T1000 (cell line): ENCODE measurements at regions not wholly inside any gene's neighbourhood (a gene's known extent, or its start where the extent isn't known, plus 50 kb on each side); places are given as distances from the start of the nearest gene placed in this dataset.
"Not testable (repeated sequence)": the region's sequence is repeated elsewhere in the genome, so short reads cannot be mapped to it uniquely, and the experiment has no call there.

Source experiments
- DNase-seq: peaks from one replicate; lab custom pipeline; 2025; ENCODE audit warnings: mixed read lengths; lab: John Stamatoyannopoulos, UW

DNA sequence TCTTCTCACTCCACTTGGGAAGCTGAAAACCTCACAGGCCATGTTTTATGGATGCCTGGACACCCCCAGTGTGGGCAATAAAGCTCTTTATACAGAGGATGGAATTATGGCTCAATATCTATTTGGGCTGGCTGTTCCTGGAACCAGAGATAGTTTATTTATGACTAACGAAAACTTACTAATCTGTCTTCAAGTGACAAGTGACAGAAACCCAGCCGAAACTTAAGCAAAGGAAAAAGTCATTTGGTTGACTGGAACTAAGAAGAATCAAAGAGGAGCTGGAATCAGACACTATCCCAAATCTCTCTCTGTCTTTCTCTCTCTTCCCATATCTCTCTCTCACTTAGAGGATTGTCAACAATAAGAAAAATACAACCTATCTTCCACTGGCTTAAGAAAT is 78.3 kb upstream of the CDK6 start:
- no peak for DNase-seq

DNA sequence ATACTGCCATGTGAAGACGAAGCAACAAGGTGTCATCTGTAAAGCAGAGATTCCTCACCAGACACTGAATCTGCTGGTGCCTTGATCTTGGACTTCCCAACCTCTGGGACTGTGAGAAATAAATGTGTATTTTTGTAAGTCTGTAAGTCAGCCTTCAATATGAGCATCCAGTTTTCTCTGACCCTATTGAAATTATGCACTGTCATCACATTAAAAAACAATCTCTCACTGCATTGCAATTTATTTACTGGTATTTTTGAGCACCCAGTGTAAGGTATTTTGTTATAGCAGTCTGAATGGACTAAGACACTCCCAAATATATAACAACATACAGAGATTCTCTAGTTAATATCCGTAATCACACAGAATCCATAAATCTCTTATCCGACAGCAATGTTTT is 77.5 kb upstream of the CDK6 start:
- DNase-seq: no peak

GRCh38 chr7:92910976-92911375 is 74.6 kb upstream of the CDK6 start:
- no peak for DNase-seq

- DNase-seq: no peak
Observed at GRCh38 chr7:92909686-92910475, 73.5 kb upstream of the CDK6 start.

- DNase-seq: peak; percentile 53
Observed at GRCh38 chr7:92904244-92905131, 68.1 kb upstream of the CDK6 start.

- no peak for DNase-seq
Observed at GRCh38 chr7:92898798-92899197, 62.4 kb upstream of the CDK6 start.

GRCh38 chr7:92894857-92895256 is 58.5 kb upstream of the CDK6 start:
- DNase-seq: not testable (repeated sequence)

DNA sequence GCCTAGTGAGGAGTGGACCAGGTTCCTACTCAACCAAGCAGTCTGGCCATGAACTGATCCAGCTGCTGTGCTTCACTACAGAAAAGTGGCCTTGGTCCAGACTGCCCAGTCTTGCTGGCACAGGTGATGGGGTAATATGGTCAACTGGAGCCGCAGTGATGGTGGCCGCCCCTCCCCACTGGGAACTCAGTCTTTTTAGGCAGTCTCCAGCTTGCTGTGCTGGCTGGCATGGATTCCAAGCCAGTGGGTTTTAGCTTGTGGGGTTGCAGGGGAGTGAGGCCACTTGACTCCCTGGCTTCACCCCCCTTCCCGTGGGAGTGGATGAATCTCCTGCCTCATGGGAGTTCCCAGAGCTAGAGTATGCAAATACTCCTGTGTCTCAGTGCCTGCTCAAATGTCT is 52.7 kb upstream of the CDK6 start:
- DNase-seq: no peak
